HG02588 (cell line): ENCODE measurements at regions not wholly inside any gene's neighbourhood (a gene's known extent, or its start where the extent isn't known, plus 50 kb on each side); places are given as distances from the start of the nearest gene placed in this dataset.
"Not testable (repeated sequence)": the region's sequence is repeated elsewhere in the genome, so short reads cannot be mapped to it uniquely, and the experiment has no call there.

ENCODE experiments used
- ATAC-seq: cut with Tn5 transposase; IDR thresholded peaks from one replicate; pipeline ENCODE4 v1.9.1; 2021; ENCODE audit warnings: mild to moderate bottlenecking, moderate library complexity; ENCODE audit not compliant: unreplicated experiment

GRCh38 chr9:82433290-82433931 lies 444.8 kb downstream of the SPATA31D1 start:
- not testable (repeated sequence) for ATAC-seq

GRCh38 chr9:82436475-82436874 lies 447.9 kb downstream of the SPATA31D1 start:
- ATAC-seq, result no peak

- not testable (repeated sequence) for ATAC-seq
Measured at GRCh38 chr9:82437183-82437582, 448.6 kb downstream of the SPATA31D1 start.

GRCh38 chr9:82438581-82438980 lies 450.0 kb downstream of the SPATA31D1 start:
- no peak for ATAC-seq

GRCh38 chr9:82443312-82443711 lies 454.7 kb downstream of the SPATA31D1 start:
- no peak for ATAC-seq

GRCh38 chr9:82445556-82445955 lies 457.0 kb downstream of the SPATA31D1 start:
- no peak for ATAC-seq

GRCh38 chr9:82447343-82447742 lies 458.8 kb downstream of the SPATA31D1 start:
- no peak for ATAC-seq

GRCh38 chr9:82449986-82450385 lies 461.4 kb downstream of the SPATA31D1 start:
- no peak for ATAC-seq

- ATAC-seq, result no peak
Measured at GRCh38 chr9:82454509-82455190, 466.1 kb downstream of the SPATA31D1 start.

GRCh38 chr9:82456642-82457041 lies 468.1 kb downstream of the SPATA31D1 start:
- ATAC-seq, result no peak

GRCh38 chr9:82457298-82457697 lies 468.7 kb downstream of the SPATA31D1 start:
- no peak for ATAC-seq

- no peak for ATAC-seq
Measured at GRCh38 chr9:82457891-82458290, 469.3 kb downstream of the SPATA31D1 start.

GRCh38 chr9:82458296-82458695 lies 469.7 kb downstream of the SPATA31D1 start:
- no peak for ATAC-seq

GRCh38 chr9:82466616-82467260 lies 478.2 kb downstream of the SPATA31D1 start:
- ATAC-seq, result no peak

GRCh38 chr9:82467436-82467835 lies 478.9 kb downstream of the SPATA31D1 start:
- no peak for ATAC-seq

GRCh38 chr9:82474235-82474634 lies 485.7 kb downstream of the SPATA31D1 start:
- ATAC-seq, result no peak

GRCh38 chr9:82475584-82476301 lies 487.2 kb downstream of the SPATA31D1 start:
- ATAC-seq, result no peak

- ATAC-seq, result no peak
Measured at GRCh38 chr9:82480921-82481320, 492.3 kb downstream of the SPATA31D1 start.

- no peak for ATAC-seq
Measured at GRCh38 chr9:82487935-82488312, 499.4 kb downstream of the SPATA31D1 start.

- ATAC-seq, result no peak
Measured at GRCh38 chr9:82488313-82489200, 500.0 kb downstream of the SPATA31D1 start.
